Transverse colon (tissue), 4 donors: ENCODE measurements at regions not wholly inside any gene's neighbourhood (a gene's known extent, or its start where the extent isn't known, plus 50 kb on each side); places are given as distances from the start of the nearest gene placed in this dataset.
A peak's percentile ranks its signal among the peaks of the same experiment; 100 is the strongest.

ENCODE experiments used
- DNase-seq: peaks from one replicate; pipeline ENCODE4 v3.0.0-alpha.2; 2019
- H3K27ac ChIP-seq, 4 donors: fragments of 200-600 bp; sonication (generic); 2 replicates each; pipeline ENCODE4 v1.5.1; 2016 to 2018; ENCODE audit warnings: inconsistent platforms in 4 of 4
- H3K27me3 ChIP-seq: fragments of 200-600 bp; sonication (generic); 2 replicates; pipeline ENCODE4 v1.5.1; 2017; ENCODE audit warnings: inconsistent platforms
- H3K36me3 ChIP-seq, 4 donors: fragments of 200-600 bp; sonication (generic); 2 replicates each; pipeline ENCODE4 v1.5.1; 2017 to 2019; ENCODE audit warnings: inconsistent platforms in 4 of 4
- H3K4me1 ChIP-seq, 4 donors: fragments of 200-600 bp; sonication (generic); 2 replicates each; pipeline ENCODE4 v1.5.1; 2017 to 2020; ENCODE audit warnings: inconsistent platforms in 4 of 4
- H3K4me3 ChIP-seq, 4 donors: fragments of 200-600 bp; sonication (generic); 1 replicate in 1 of 4; 2 replicates in 3 of 4; pipeline versions ENCODE4 v1.5.1 to v1.6.1; 2017 to 2019; ENCODE audit warnings: inconsistent platforms in 4 of 4
- H3K9me3 ChIP-seq, 2 donors: fragments of 200-600 bp; sonication (generic); 2 replicates each; pipeline ENCODE4 v1.5.1; 2017 to 2019; ENCODE audit warnings: inconsistent platforms in 2 of 2
- CTCF ChIP-seq, 5 experiments: fragments of 200-600 bp in 3 of 5; fragments of 450-650 bp in 2 of 5; sonication (generic) in 3 of 5; IDR thresholded peaks; 1 replicate in 2 of 5; 2 replicates in 3 of 5; pipeline ENCODE4 v1.5.1; 2016 to 2017; ENCODE audit warnings: antibody characterized with exemption in 5 of 5, inconsistent platforms in 3 of 5, mild to moderate bottlenecking in 2 of 5, moderate library complexity in 1 of 5
- EP300 ChIP-seq: sonication (generic); formaldehyde crosslinking; IDR thresholded peaks from one replicate; pipeline ENCODE4 v1.6.1; 2017; ENCODE audit warnings: antibody characterized with exemption, low read depth
- POLR2A ChIP-seq: fragments of 450-650 bp; IDR thresholded peaks from one replicate; pipeline ENCODE4 v1.6.1; 2016; ENCODE audit warnings: antibody characterized with exemption, mild to moderate bottlenecking, moderate library complexity
- POLR2AphosphoS5 ChIP-seq, 3 donors: sonication (generic); formaldehyde crosslinking; IDR thresholded peaks; one replicate each; pipeline ENCODE4 v1.6.1; 2016; ENCODE audit warnings: antibody characterized with exemption in 3 of 3
- WGBS, 2 donors: methylation state at CpG; one replicate each; pipeline ENCODE4 v1.1.5; 2018; ENCODE audit warnings: low coverage in 1 of 2; 5-methylcytosine and 5-hydroxymethylcytosine counted together
- in situ Hi-C, 4 donors: fragments of 200-750 bp; cut with MboI; loops; one replicate each; pipeline versions ENCODE4 v1.15.0 to v1.15.1; 2017; ENCODE audit warnings: low sequenced_read_pairs in 3 of 4, low pct_ligation_motif_present in 1 of 4, low pct_unique_long_range_greater_than_20kb in 1 of 4
- intact Hi-C: fragments of 100-400 bp; cut with DNase I; formaldehyde crosslinking; loops from one replicate; pipeline ENCODE4 v1.15.1; 2023; ENCODE audit warnings: low total_unique reads

GRCh38 chr13:59363313-59363712 lies 800.4 kb downstream of the DIAPH3 start:
- no peak for TF ChIP-seq EP300
- no peak for TF ChIP-seq POLR2AphosphoS5 (IDR thresholded peaks at IDR 0.05)
- 43 to 63% methylated on average over 2 to 3 of the region's 3 CpGs for WGBS, 2 donors
- no peak overlapping the region for H3K27ac ChIP-seq
- no peak overlapping the region for H3K4me3 ChIP-seq
- no peaks in the 10 kb centered on the region for H3K36me3 ChIP-seq
- in situ Hi-C loops = no loop called here
- no peak for DNase-seq
- H3K27me3 ChIP-seq = no peaks in the 10 kb centered on the region
- peaks cover 0 to 5% (median 1%) of the 10 kb centered on the region in 4 donors for H3K4me1 ChIP-seq
- H3K9me3 ChIP-seq = no peaks in the 10 kb centered on the region
- intact Hi-C loops = no loop called here

GRCh38 chr13:59363947-59364346 lies 799.8 kb downstream of the DIAPH3 start:
- TF ChIP-seq POLR2AphosphoS5 (IDR thresholded peaks at IDR 0.05) (no peak), POLR2A (no peak), EP300 (no peak), CTCF (IDR thresholded peaks at IDR 0.05) (no peak)
- no peaks in the 10 kb centered on the region for H3K9me3 ChIP-seq
- H3K27me3 ChIP-seq = no peaks in the 10 kb centered on the region
- DNase-seq = no peak
- H3K36me3 ChIP-seq = no peaks in the 10 kb centered on the region
- peaks cover 0 to 11% (median 1%) of the 10 kb centered on the region in 4 donors for H3K4me1 ChIP-seq
- no peak overlapping the region for H3K27ac ChIP-seq
- intact Hi-C loops (no loop called here), in situ Hi-C loops (no loop called here)
- no peak overlapping the region for H3K4me3 ChIP-seq
- WGBS, 2 donors = 49 to 64% methylated on average over 4 of the region's 4 CpGs

DNA sequence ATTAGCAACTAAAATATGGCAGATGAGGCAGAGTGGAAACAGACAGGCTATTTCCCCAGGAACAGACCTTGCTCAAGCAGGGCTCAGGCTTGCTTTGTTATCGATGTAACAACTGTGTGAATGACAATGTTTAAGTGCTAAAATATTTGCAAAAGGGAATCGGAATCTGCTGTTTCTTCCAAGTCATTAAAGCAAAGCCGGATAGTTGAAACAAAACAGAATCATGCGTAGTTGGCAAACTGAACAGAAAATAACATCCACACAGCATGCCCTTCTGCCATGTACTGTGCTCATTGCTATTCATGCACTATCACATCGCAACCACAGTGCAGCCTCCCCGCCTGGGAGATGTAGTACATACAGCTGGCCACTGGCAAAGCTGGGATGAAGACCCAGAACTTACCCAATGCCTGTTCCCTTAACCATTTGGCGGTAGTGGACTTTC lies 799.1 kb downstream of the DIAPH3 start:
- intact Hi-C loops = no loop called here

DNA sequence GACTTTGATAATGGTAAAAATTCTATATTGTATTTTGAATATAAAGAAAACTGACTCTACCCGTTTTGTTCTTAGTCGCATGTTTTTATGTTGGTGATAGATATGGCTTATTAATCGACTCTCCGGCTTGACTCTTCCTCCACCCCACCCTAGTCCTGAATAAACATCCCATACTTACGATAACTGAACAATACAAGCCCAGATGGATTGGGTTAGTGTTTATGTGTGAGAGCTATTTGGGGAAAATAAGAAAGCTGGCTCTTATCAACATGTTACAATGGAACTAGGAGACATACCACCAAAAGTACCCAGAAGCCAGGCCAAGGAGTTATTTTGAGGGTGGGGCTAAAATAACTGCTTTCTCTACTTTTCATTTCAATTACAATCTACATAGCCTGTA lies 796.3 kb downstream of the DIAPH3 start:
- H3K4me1 ChIP-seq = peaks cover 0 to 7% (median 0%) of the 10 kb centered on the region in 4 donors
- no peak for DNase-seq
- H3K4me3 ChIP-seq = no peak overlapping the region
- intact Hi-C loops = no loop called here
- no peak for TF ChIP-seq EP300
- TF ChIP-seq CTCF (IDR thresholded peaks at IDR 0.05) = no peak
- no peak for TF ChIP-seq POLR2A
- no peak for TF ChIP-seq POLR2AphosphoS5 (IDR thresholded peaks at IDR 0.05)
- in situ Hi-C loops = no loop called here
- WGBS, 2 donors = 80 to 88% methylated on average over 5 of the region's 5 CpGs
- H3K27me3 ChIP-seq = no peaks in the 10 kb centered on the region
- H3K9me3 ChIP-seq = no peaks in the 10 kb centered on the region
- H3K27ac ChIP-seq = no peak overlapping the region
- H3K36me3 ChIP-seq = no peaks in the 10 kb centered on the region

More for the DNA sequence above, 799.1 kb downstream of the DIAPH3 start:
- Histone ChIP-seq H3K4me3 (no peak overlapping the region), H3K9me3 (no peaks in the 10 kb centered on the region), H3K36me3 (no peaks in the 10 kb centered on the region), H3K4me1 (peaks cover 0 to 13% (median 1%) of the 10 kb centered on the region in 4 donors), H3K27ac (no peak overlapping the region), H3K27me3 (no peaks in the 10 kb centered on the region)
- TF ChIP-seq POLR2AphosphoS5 (IDR thresholded peaks at IDR 0.05) = no peak
- TF ChIP-seq CTCF (IDR thresholded peaks at IDR 0.05) = peak in 3 of 5 experiments; percentile 7 to 13 (median 9)
- no peak for TF ChIP-seq EP300
- no peak for TF ChIP-seq POLR2A
- WGBS, 2 donors = 76 to 77% methylated on average over 6 to 7 of the region's 7 CpGs
- no peak for DNase-seq
- in situ Hi-C loops = no loop called here

GRCh38 chr13:59367904-59368303 lies 795.8 kb downstream of the DIAPH3 start:
- Histone ChIP-seq H3K4me1 (peaks cover 0 to 7% (median 0%) of the 10 kb centered on the region in 4 donors), H3K27ac (no peak overlapping the region), H3K9me3 (no peaks in the 10 kb centered on the region), H3K27me3 (no peaks in the 10 kb centered on the region), H3K4me3 (no peak overlapping the region), H3K36me3 (no peaks in the 10 kb centered on the region)
- intact Hi-C loops (no loop called here), in situ Hi-C loops (no loop called here)
- DNase-seq = no peak
- TF ChIP-seq CTCF (IDR thresholded peaks at IDR 0.05) = no peak
- no peak for TF ChIP-seq EP300
- TF ChIP-seq POLR2A = no peak
- no peak for TF ChIP-seq POLR2AphosphoS5 (IDR thresholded peaks at IDR 0.05)
- WGBS, 2 donors = 93% methylated on average over 3 of the region's 3 CpGs
